DND-41 (cell line): ENCODE measurements at regions not wholly inside any gene's neighbourhood (a gene's known extent, or its start where the extent isn't known, plus 50 kb on each side); places are given as distances from the start of the nearest gene placed in this dataset.
A peak's percentile ranks its signal among the peaks of the same experiment; 100 is the strongest.

Source experiments
- ATAC-seq: fragments of 200-7000 bp; cut with Tn5 transposase; 3 replicates; pipeline ENCODE4 v1.9.1; 2021; ENCODE audit warnings: low read depth; ENCODE audit not compliant: insufficient read depth
- DNase-seq: peaks from one replicate; pipeline ENCODE4 v3.0.0-alpha.2; 2020
- H2AFZ ChIP-seq: 2 replicates; pipeline ENCODE4 v1.6.0; 2012; ENCODE audit warnings: low read depth, low read length
- H3K27ac ChIP-seq: 2 replicates; pipeline ENCODE4 v1.5.1; 2012; ENCODE audit warnings: low read length, inconsistent platforms
- H3K27me3 ChIP-seq: fragments of 200-600 bp; sonication (generic); 2 replicates; pipeline ENCODE4 v1.6.0; 2012; ENCODE audit warnings: low read length, mild to moderate bottlenecking, inconsistent platforms; ENCODE audit not compliant: insufficient read depth, poor library complexity
- H3K36me3 ChIP-seq: 2 replicates; pipeline ENCODE4 v1.5.1; 2012; ENCODE audit warnings: low read length, inconsistent platforms; ENCODE audit not compliant: insufficient read depth
- H3K4me1 ChIP-seq: 2 replicates; pipeline ENCODE4 v1.5.1; 2012; ENCODE audit warnings: mild to moderate bottlenecking, low read length; ENCODE audit not compliant: insufficient read depth
- H3K4me2 ChIP-seq: 2 replicates; pipeline ENCODE4 v1.6.0; 2012; ENCODE audit warnings: mild to moderate bottlenecking, moderate library complexity, low read length, inconsistent platforms; ENCODE audit not compliant: insufficient read depth
- H3K4me3 ChIP-seq, 2 experiments: fragments of 200-600 bp in 1 of 2; shearing (Covaris generic) in 1 of 2; 2 replicates each; pipeline ENCODE4 v1.5.1; 2012 to 2016; ENCODE audit warnings: inconsistent platforms in 2 of 2, low read length in 2 of 2, mild to moderate bottlenecking in 2 of 2, low read depth in 1 of 2, moderate library complexity in 1 of 2
- H3K79me2 ChIP-seq: 2 replicates; pipeline ENCODE4 v1.6.0; 2012; ENCODE audit warnings: low read length, inconsistent platforms; ENCODE audit not compliant: insufficient read depth
- H3K9ac ChIP-seq: 2 replicates; pipeline ENCODE4 v1.6.0; 2012; ENCODE audit warnings: low read depth, mild to moderate bottlenecking, inconsistent platforms, low read length, moderate library complexity
- H3K9me3 ChIP-seq: 2 replicates; pipeline ENCODE4 v1.5.1; 2012; ENCODE audit warnings: low read length, moderate library complexity, mild to moderate bottlenecking, inconsistent platforms; ENCODE audit not compliant: insufficient read depth, severe bottlenecking
- H4K20me1 ChIP-seq: 2 replicates; pipeline ENCODE4 v1.6.0; 2012; ENCODE audit warnings: low read length; ENCODE audit not compliant: insufficient read depth
- CTCF ChIP-seq: IDR thresholded peaks from 2 replicates; pipeline ENCODE4 v1.5.1; 2012; ENCODE audit warnings: borderline replicate concordance, low read length, moderate library complexity, mild to moderate bottlenecking; ENCODE audit not compliant: poor library complexity, severe bottlenecking; ENCODE audit errors: extremely low read depth
- EZH2 ChIP-seq: IDR thresholded peaks from 3 replicates; pipeline ENCODE4 v1.6.1; 2012; ENCODE audit warnings: borderline replicate concordance, low read depth, mild to moderate bottlenecking, moderate library complexity, low read length, inconsistent platforms; ENCODE audit not compliant: severe bottlenecking

- DNase-seq (no peak), ATAC-seq (no peak)
- Histone ChIP-seq H3K79me2 (no peaks in the 10 kb centered on the region), H3K9ac (no peak overlapping the region), H3K36me3 (no peaks in the 10 kb centered on the region), H3K4me2 (no peak overlapping the region), H3K4me3 (no peak overlapping the region), H3K9me3 (no peaks in the 10 kb centered on the region), H3K27ac (no peak overlapping the region), H3K4me1 (no peaks in the 10 kb centered on the region), H2AFZ (no peak overlapping the region), H3K27me3 (no peaks in the 10 kb centered on the region), H4K20me1 (no peaks in the 10 kb centered on the region)
- TF ChIP-seq CTCF: no peak
- no peak for TF ChIP-seq EZH2
Observed at GRCh38 chr5:52428977-52429489, 358.7 kb upstream of the ITGA1 start.

- H3K79me2 ChIP-seq: no peaks in the 10 kb centered on the region
- H3K9ac ChIP-seq: no peak overlapping the region
- DNase-seq (no peak), ATAC-seq (no peak)
- no peak overlapping the region for H3K4me3 ChIP-seq
- H3K4me1 ChIP-seq: no peaks in the 10 kb centered on the region
- no peaks in the 10 kb centered on the region for H3K9me3 ChIP-seq
- H3K4me2 ChIP-seq: no peak overlapping the region
- no peak overlapping the region for H3K27ac ChIP-seq
- no peaks in the 10 kb centered on the region for H3K36me3 ChIP-seq
- H4K20me1 ChIP-seq: no peaks in the 10 kb centered on the region
- H2AFZ ChIP-seq: no peak overlapping the region
- H3K27me3 ChIP-seq: no peaks in the 10 kb centered on the region
- no peak for TF ChIP-seq CTCF
- TF ChIP-seq EZH2: no peak
Observed at GRCh38 chr5:52441768-52442167, 345.9 kb upstream of the ITGA1 start.

GRCh38 chr5:52443187-52443586 lies 344.5 kb upstream of the ITGA1 start:
- H2AFZ ChIP-seq: no peak overlapping the region; the same call in 1 of the 2 replicates
- H3K36me3 ChIP-seq: no peaks in the 10 kb centered on the region
- TF ChIP-seq CTCF: no peak
- TF ChIP-seq EZH2: no peak
- DNase-seq: peak; percentile 20
- H3K79me2 ChIP-seq: no peaks in the 10 kb centered on the region
- no peaks in the 10 kb centered on the region for H3K9me3 ChIP-seq
- ATAC-seq: peak; percentile 77
- H3K9ac ChIP-seq: no peak overlapping the region
- H3K27ac ChIP-seq: no peak overlapping the region
- no peaks in the 10 kb centered on the region for H3K27me3 ChIP-seq
- no peaks in the 10 kb centered on the region for H4K20me1 ChIP-seq
- H3K4me3 ChIP-seq: no peak overlapping the region
- no peak overlapping the region for H3K4me2 ChIP-seq
- H3K4me1 ChIP-seq: no peaks in the 10 kb centered on the region

- Histone ChIP-seq H3K36me3 (no peaks in the 10 kb centered on the region), H2AFZ (no peak overlapping the region), H4K20me1 (no peaks in the 10 kb centered on the region), H3K4me3 (no peak overlapping the region), H3K4me2 (no peak overlapping the region), H3K9ac (no peak overlapping the region), H3K9me3 (no peaks in the 10 kb centered on the region), H3K27me3 (no peaks in the 10 kb centered on the region), H3K27ac (no peak overlapping the region), H3K4me1 (no peaks in the 10 kb centered on the region), H3K79me2 (no peaks in the 10 kb centered on the region)
- ATAC-seq (no peak), DNase-seq (no peak)
- TF ChIP-seq CTCF (no peak), EZH2 (no peak)
Observed at GRCh38 chr5:52448111-52448510, 339.6 kb upstream of the ITGA1 start.
